GM12873 (cell line): ENCODE measurements at regions not wholly inside any gene's neighbourhood (a gene's known extent, or its start where the extent isn't known, plus 50 kb on each side); places are given as distances from the start of the nearest gene placed in this dataset.

ENCODE experiments used
- TF ChIP-seq, protein P1 (sequence below): IDR thresholded peaks from 2 replicates; pipeline ENCODE4 v1.5.1; 2012; ENCODE audit warnings: low read depth, mild to moderate bottlenecking, moderate library complexity, low read length, control low read depth; ENCODE audit not compliant: insufficient read depth; ENCODE audit errors: missing control alignments

DNA sequence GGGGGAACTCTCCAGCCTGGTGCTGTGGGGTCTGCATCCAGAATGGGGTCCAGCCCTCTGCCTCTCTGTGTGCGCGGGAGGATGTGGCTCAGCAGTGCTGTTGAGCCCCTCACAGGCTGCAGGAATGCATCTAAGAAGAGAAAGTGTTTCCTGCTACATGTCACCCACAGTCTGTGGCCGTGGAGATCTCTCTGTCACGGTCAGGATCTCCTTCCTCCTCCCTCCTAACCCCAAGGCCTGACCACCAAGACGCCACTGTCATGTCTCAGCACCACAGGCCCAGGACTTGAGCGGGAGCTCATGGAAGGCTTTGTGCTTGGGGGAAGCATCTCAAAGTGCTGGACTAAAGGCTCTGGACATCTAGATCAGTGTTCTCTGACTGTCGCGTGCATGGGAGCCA lies 90.1 kb downstream of the SREK1 start:
- TF ChIP-seq, protein P1, sequence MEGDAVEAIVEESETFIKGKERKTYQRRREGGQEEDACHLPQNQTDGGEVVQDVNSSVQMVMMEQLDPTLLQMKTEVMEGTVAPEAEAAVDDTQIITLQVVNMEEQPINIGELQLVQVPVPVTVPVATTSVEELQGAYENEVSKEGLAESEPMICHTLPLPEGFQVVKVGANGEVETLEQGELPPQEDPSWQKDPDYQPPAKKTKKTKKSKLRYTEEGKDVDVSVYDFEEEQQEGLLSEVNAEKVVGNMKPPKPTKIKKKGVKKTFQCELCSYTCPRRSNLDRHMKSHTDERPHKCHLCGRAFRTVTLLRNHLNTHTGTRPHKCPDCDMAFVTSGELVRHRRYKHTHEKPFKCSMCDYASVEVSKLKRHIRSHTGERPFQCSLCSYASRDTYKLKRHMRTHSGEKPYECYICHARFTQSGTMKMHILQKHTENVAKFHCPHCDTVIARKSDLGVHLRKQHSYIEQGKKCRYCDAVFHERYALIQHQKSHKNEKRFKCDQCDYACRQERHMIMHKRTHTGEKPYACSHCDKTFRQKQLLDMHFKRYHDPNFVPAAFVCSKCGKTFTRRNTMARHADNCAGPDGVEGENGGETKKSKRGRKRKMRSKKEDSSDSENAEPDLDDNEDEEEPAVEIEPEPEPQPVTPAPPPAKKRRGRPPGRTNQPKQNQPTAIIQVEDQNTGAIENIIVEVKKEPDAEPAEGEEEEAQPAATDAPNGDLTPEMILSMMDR = no peak

DNA sequence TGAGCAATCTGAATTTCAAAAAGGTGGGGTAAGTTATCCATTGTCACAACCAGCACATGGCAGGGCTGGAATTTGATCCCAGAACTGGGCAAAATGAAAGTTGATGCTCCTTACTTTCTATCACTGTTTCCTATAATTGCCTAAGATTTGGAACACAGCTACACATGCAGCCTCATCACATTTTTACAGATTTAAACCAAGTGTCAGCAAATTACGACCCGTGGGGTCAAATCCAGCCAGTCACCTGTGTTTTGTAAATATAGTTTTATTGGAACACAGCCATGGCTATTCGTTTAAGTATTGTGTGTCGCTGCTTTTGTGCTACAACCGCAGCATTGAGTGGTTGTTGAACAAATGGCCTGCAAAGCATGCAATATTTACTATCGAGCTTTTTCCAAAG lies 94.3 kb downstream of the SREK1 start:
- TF ChIP-seq, protein P1 = no peak

DNA sequence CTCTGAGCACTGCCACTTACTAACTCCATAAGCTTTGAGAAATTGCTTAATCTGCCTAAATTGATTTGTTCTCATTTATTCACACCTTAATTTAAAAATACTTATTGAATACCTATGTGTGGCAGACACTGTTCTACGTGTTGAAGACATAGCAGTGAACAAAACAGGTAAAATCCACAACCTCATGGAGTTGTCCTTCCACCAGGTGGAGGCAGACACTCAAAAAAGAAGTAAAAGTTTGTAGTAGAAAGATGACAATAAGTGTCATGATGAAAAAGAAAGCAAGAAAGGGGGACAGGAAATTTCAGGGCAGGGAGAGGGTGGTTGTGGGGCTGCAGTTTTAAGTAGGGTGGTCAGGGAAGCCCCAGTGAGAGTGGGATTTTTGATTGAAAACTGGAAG lies 94.9 kb downstream of the SREK1 start:
- TF ChIP-seq, protein P1 = peak; percentile 15

DNA sequence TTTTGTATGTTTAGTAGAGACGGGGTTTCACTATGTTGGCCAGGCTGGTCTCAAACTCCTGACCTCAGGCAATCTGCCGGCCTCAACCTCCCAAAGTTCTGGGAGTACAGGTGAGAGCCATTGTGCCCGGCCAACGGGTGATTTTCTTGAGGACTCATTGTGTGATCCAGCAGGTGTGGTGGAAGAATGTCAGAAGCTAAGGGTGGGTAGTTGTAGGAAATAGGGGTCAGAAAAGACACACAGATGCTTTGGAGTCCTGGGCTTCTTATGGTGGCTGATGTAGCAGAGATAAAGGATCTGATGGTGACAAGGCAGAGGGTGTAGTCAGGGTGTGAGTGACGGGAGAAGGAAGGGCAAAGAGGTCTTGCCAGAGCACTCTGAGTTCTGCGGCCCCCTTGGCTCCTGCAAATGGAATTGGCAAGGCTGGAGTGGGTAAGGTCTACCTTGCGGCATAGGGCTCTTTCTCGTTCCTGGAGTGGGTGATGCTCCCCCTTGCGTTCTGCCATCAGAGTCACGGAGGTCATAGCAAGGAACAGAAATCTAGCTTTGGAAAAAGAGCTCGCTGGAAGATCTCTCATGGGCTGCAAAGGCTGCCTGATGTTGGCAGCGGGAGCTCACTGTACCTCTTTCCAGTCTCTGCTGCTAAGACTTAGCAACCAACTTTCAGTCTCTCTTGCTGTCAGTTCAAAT lies 97.2 kb downstream of the SREK1 start:
- TF ChIP-seq, protein P1 = no peak

DNA sequence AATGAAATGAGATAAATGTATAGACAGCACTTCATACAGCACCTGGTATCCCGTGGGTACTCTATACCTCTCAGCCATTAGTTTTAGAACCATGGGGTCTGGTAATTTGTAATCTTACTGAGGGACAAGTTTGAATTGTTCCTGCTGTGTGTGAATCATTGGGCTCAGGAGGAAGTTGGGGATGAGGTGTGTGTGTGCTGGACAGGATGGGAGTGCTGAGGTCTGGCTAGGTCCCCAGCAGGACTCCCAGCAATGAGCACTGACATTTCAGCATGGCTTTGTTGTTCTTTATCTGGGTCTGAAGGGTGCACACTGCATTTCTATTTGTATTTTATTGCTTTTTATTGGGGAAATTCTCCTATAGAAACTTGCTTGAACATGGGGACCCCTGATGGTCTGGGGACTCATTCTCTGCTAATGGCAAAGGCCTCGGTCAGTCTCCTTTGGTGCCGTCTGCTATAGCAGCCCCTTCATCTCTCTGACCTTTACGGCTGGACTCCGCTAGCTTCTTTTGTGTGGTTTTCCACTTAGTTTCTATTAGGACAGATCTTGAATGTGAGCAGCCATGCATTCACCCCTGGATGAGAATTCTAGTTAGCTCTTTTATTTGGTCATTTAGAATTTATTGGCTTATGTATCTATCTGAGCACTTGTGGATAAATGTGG lies 98.1 kb downstream of the SREK1 start:
- TF ChIP-seq, protein P1 = no peak

DNA sequence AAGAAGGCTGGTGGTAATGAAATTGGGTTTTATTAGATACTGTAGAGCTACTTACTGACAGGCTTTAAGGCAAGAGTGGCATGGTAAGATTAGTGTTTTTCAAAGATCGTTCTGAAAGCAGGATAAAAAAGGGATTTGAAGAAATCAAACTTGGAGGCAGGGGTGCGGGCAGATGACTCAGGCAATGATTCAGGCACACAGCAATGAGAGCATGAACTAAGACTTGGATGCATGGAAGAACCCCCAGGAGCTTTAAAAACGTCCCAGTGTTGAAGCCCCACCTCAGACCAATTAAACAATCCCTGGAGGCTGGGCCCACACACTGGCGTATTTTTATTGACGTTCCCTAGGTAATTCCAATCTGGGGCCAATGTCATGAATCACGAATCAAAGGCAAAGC lies 102.5 kb downstream of the SREK1 start:
- TF ChIP-seq, protein P1 = no peak

DNA sequence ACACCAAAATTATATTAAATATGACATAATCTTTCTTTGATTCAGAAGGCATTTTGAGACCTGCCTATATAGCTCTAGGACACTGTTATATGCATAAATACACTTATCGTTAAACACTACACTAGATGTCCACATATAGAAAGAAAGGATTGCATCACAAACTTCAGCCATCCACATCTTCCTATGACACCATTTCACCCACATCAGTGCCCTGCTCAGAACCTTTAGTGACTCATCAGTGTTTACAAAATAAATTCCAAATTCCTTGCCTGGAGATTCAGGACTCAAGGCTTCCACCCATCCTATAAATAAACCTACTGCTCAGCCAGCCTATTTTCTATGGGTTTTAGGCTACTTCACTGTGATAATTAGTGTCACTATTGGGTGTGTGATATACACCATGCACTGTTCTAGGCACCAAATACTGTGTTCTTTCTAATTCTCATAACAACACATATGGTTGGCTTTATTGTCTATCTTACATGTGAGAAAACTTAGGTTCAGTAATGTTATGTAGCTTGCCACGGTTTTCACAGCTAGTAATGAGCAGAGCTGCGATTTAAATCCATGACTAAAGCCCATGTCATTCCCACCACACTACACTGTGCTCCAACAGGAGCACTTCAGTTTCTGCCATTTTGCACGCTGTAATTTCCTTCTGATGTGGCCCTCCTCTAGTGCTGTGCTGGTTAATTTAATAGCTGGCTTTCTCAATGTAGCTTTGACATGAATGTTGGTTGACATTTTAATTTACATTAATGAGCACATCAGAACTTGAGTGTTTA lies 103.3 kb downstream of the SREK1 start:
- TF ChIP-seq, protein P1 = no peak
